ENCODE measurements at regions not wholly inside any gene's neighbourhood (a gene's known extent, or its start where the extent isn't known, plus 50 kb on each side); places are given as distances from the start of the nearest gene placed in this dataset.

- no peaks in the 10 kb centered on the region for H3K36me3 ChIP-seq
- H3K4me3 ChIP-seq = no peak overlapping the region
- H3K4me1 ChIP-seq = peaks cover 0 to 9% (median 0%) of the 10 kb centered on the region in 4 donors
- TF ChIP-seq EP300 (IDR thresholded peaks at IDR 0.05) = no peak
- no peak for TF ChIP-seq POLR2A (IDR thresholded peaks at IDR 0.05)
- TF ChIP-seq CTCF (IDR thresholded peaks at IDR 0.05) = no peak
- no peaks in the 10 kb centered on the region for H3K27me3 ChIP-seq
- no peak overlapping the region for H3K27ac ChIP-seq
- H3K9me3 ChIP-seq = peaks cover 0 to 10% (median 0%) of the 10 kb centered on the region in 4 donors
- DNase-seq (ENCODE audit: low spot score in 2 of 2) = no peak
- WGBS, 2 donors = 81 to 83% methylated on average over 4 of the region's 4 CpGs
Measured at GRCh38 chr3:152720951-152721718, 113.8 kb upstream of the P2RY1 start.

GRCh38 chr3:152724270-152724669, 110.7 kb upstream of the P2RY1 start:
- no peaks in the 10 kb centered on the region for H3K27me3 ChIP-seq
- H3K4me1 ChIP-seq = peaks cover 0 to 2% (median 0%) of the 10 kb centered on the region in 4 donors
- no peak overlapping the region for H3K4me3 ChIP-seq
- TF ChIP-seq CTCF (IDR thresholded peaks at IDR 0.05) (no peak), EP300 (IDR thresholded peaks at IDR 0.05) (no peak), POLR2A (IDR thresholded peaks at IDR 0.05) (no peak)
- H3K27ac ChIP-seq = no peak overlapping the region
- WGBS, 2 donors = 82 to 91% methylated on average over 1 of the region's 1 CpG
- DNase-seq (ENCODE audit: low spot score in 2 of 2) = no peak
- H3K36me3 ChIP-seq = no peaks in the 10 kb centered on the region
- H3K9me3 ChIP-seq = peaks cover 0 to 10% (median 0%) of the 10 kb centered on the region in 4 donors

- H3K27me3 ChIP-seq = no peaks in the 10 kb centered on the region
- 44 to 54% methylated on average over 2 of the region's 2 CpGs for WGBS, 2 donors
- H3K27ac ChIP-seq = no peak overlapping the region
- H3K4me3 ChIP-seq = no peak overlapping the region
- no peaks in the 10 kb centered on the region for H3K9me3 ChIP-seq
- DNase-seq (ENCODE audit: low spot score in 2 of 2) = no peak
- no peaks in the 10 kb centered on the region for H3K4me1 ChIP-seq
- TF ChIP-seq CTCF (IDR thresholded peaks at IDR 0.05) = no peak
- TF ChIP-seq POLR2A (IDR thresholded peaks at IDR 0.05) = no peak
- no peak for TF ChIP-seq EP300 (IDR thresholded peaks at IDR 0.05)
- no peaks in the 10 kb centered on the region for H3K36me3 ChIP-seq
Measured at GRCh38 chr3:152728231-152728980, 106.5 kb upstream of the P2RY1 start.

GRCh38 chr3:152729906-152730305, 105.0 kb upstream of the P2RY1 start:
- TF ChIP-seq POLR2A (IDR thresholded peaks at IDR 0.05) (no peak), CTCF (IDR thresholded peaks at IDR 0.05) (no peak), EP300 (IDR thresholded peaks at IDR 0.05) (no peak)
- H3K4me3 ChIP-seq = no peak overlapping the region
- no peaks in the 10 kb centered on the region for H3K36me3 ChIP-seq
- no peaks in the 10 kb centered on the region for H3K4me1 ChIP-seq
- 75 to 84% methylated on average over 5 of the region's 5 CpGs for WGBS, 2 donors
- no peak overlapping the region for H3K27ac ChIP-seq
- H3K9me3 ChIP-seq = no peaks in the 10 kb centered on the region
- no peaks in the 10 kb centered on the region for H3K27me3 ChIP-seq
- DNase-seq (ENCODE audit: low spot score in 2 of 2) = no peak

GRCh38 chr3:152731511-152731910, 103.4 kb upstream of the P2RY1 start:
- 89 to 94% methylated on average over 2 of the region's 2 CpGs for WGBS, 2 donors
- H3K4me3 ChIP-seq = no peak overlapping the region
- no peak for TF ChIP-seq EP300 (IDR thresholded peaks at IDR 0.05)
- no peaks in the 10 kb centered on the region for H3K9me3 ChIP-seq
- H3K4me1 ChIP-seq = no peaks in the 10 kb centered on the region
- H3K27me3 ChIP-seq = no peaks in the 10 kb centered on the region
- H3K36me3 ChIP-seq = no peaks in the 10 kb centered on the region
- no peak for DNase-seq (ENCODE audit: low spot score in 2 of 2)
- H3K27ac ChIP-seq = no peak overlapping the region
